Myocyte (in vitro differentiated cells): ENCODE measurements at regions not wholly inside any gene's neighbourhood (a gene's known extent, or its start where the extent isn't known, plus 50 kb on each side); places are given as distances from the start of the nearest gene placed in this dataset.
"Not testable (repeated sequence)": the region's sequence is repeated elsewhere in the genome, so short reads cannot be mapped to it uniquely, and the experiment has no call there.

Source experiments
- DNase-seq: peaks from one replicate; pipeline ENCODE4 v3.0.0-alpha.2; 2012; ENCODE audit warnings: low read depth

DNA sequence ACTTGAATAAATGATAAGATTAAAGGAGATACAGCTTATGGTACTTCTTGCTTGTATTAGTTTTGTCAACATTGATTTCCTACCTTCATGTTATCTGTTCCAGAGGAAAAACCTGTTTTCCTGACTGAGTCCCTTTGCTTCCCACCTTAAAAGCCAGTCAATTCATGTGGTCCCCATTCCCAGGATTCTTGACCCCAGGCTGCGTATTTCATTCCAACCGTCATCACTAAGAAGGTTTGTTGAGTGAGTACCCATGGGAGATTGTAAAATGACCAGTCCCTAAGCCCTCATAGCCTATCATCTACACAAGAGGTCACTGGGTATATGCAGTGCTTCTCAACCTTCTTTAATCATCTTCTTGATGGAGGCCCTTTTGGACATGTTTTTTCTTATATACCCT lies 52.2 kb downstream of the BEX3 start:
- no peak for DNase-seq

GRCh38 chrX:103429026-103429425 lies 52.7 kb downstream of the BEX3 start:
- DNase-seq, result not testable (repeated sequence)

DNA sequence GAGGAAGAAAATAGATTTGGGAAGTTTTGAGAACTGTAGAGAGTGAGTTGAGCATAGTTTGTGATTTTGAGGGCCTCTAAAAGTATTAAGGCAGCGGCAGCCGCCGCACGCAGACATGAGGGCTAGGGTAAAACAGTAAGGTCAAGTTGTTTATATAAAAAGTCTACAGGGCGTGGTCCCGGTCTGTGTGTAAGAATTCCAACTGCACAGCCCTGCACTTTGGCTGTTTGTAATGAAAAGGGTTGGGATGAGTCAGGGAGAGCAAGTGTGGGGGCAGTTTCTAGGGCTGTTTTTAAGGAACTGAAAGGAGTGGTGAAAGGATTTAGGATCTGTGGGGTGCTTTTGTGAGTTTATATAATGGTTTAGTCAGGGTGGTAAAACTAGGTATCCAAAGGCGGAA lies 55.0 kb downstream of the BEX3 start:
- DNase-seq, result no peak

DNA sequence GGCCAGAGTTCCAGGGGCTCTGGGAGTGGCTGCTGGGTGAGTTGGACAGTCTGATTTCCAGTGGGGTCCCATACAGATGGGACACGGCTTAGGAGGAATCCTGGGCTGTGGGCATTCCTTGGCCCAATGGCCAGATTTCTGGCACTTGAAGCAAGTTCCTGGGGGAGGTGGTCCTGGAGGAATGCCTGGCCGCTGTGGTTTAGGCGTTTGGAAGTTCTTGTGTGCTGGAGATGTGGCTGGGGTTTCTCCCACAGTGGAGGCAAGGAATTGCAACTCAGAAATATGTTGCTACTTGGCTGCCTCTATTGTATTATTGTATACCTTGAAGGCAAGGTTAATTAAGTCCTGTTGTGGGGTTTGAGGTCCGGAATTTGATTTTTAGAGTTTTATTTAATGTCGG lies 56.5 kb downstream of the BEX3 start:
- not testable (repeated sequence) for DNase-seq

DNA sequence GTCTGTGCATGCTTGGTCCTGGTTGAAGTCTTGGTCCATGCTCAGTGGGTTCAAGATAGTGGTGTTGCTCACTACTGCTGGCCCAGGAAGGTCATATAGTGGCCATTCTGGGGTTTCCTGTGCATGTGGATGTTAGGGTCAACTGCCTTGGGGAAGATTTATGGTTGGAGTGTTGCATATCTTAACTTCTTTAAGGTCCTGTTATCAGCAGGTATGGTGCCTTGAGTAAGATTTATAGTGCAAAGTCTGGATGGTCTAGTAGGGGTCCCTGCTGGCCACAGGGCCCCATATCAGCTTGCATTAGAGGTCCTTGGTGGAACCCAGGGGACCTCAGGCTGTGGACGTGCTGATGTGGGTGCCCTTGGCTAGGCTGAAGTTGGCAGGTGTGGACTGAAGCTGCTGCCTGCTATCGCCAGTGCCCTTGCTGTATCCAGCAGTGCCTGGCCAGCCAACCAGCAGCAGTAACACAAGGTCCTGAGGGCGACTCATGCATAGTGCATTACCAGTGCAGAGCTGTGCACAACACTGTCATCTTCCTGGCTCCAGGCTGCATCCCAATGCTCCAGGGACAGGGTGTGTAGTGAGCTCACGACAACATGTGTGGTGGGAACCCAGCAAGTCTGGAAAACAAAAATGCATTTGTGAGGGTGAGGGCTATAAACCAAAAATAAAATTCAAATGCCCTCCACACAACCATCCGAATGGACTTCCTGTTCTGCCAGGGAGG lies 61.0 kb downstream of the BEX3 start:
- DNase-seq, result no peak

GRCh38 chrX:103439161-103439560 lies 62.8 kb downstream of the BEX3 start:
- DNase-seq, result no peak

DNA sequence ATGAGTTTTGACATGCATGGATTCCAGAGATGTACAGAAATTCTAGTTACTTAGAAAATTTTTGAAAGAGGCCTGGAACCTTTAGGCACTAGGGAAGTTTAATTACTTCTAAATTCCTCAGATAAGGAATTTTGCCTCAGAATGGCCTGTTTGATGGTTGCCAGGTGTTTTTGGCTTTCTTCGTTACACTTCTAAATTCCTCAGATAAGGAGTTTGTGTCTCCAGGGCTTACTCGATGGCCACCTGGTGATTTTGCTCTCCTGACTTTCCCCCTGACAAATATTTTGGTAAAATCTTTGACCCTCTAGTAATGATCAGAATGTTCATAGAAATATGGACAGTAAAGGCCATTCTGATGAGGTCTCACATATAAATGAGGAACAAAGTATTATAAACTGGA lies 64.3 kb downstream of the BEX3 start:
- DNase-seq, result no peak

- DNase-seq, result no peak
Observed at GRCh38 chrX:103441878-103442535, 65.7 kb downstream of the BEX3 start.

- DNase-seq, result peak; percentile 21
Observed at GRCh38 chrX:103442536-103442901, 66.2 kb downstream of the BEX3 start.

DNA sequence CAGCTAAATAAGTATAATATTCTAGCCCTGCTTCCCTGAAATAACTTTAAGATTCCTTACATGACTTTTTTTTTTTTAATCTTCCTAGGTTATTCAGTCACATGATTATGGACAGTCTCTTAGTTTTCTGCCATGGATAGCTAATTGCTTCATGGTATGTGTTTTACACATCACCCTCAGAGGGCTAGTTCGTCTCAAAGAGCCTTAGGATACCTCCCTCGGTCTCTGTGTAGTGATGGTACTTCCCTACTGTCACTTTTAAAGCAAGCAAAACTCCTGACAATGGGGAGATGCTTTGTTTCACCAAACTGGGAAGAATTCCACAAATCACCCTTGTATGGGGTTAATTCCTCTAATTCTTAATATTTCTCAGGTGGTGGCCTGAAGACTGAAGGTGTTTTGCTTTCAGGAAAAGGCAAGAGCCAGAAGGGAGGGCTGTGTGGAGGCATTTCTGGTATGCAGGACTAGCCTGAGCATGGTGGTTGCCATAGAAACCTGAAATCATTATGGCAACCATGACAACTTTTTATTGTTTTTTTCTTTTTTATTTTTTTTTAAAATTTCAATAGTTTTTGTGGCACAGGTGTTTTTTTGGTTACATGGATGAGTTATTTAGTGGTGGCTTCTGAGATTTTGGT lies 70.4 kb downstream of the BEX3 start:
- peak; percentile 15 for DNase-seq
